Nephron progenitor cell (in vitro differentiated cells): ENCODE measurements at regions not wholly inside any gene's neighbourhood (a gene's known extent, or its start where the extent isn't known, plus 50 kb on each side); places are given as distances from the start of the nearest gene placed in this dataset.

Experiments
- DNase-seq: peaks from one replicate; pipeline ENCODE4 v3.0.0; 2021
- H3K27ac Mint-ChIP-seq: 2 replicates; pipeline ENCODE4 v1.8.0; 2021; ENCODE audit warnings: mild to moderate bottlenecking, moderate library complexity, mixed read lengths
- H3K27me3 Mint-ChIP-seq: 2 replicates; pipeline ENCODE4 v1.8.0; 2021; ENCODE audit warnings: mild to moderate bottlenecking, low read depth, mixed read lengths; ENCODE audit not compliant: poor library complexity
- H3K36me3 Mint-ChIP-seq: 2 replicates; pipeline ENCODE4 v1.8.0; 2021; ENCODE audit warnings: low read depth, mixed read lengths
- H3K4me1 Mint-ChIP-seq: 2 replicates; pipeline ENCODE4 v1.8.0; 2021; ENCODE audit warnings: mixed read lengths
- H3K4me3 Mint-ChIP-seq: 2 replicates; pipeline ENCODE4 v1.8.0; 2021; ENCODE audit warnings: mild to moderate bottlenecking, moderate library complexity, mixed read lengths
- H3K9me3 Mint-ChIP-seq: 2 replicates; pipeline ENCODE4 v1.8.0; 2021; ENCODE audit warnings: mild to moderate bottlenecking, moderate library complexity, mixed read lengths
- TF ChIP-seq, protein P1 (sequence below): fragments of 200-600 bp; sonication (generic); IDR thresholded peaks from 2 replicates; pipeline ENCODE4 v1.5.0; 2021; ENCODE audit warnings: antibody characterized with exemption

DNA sequence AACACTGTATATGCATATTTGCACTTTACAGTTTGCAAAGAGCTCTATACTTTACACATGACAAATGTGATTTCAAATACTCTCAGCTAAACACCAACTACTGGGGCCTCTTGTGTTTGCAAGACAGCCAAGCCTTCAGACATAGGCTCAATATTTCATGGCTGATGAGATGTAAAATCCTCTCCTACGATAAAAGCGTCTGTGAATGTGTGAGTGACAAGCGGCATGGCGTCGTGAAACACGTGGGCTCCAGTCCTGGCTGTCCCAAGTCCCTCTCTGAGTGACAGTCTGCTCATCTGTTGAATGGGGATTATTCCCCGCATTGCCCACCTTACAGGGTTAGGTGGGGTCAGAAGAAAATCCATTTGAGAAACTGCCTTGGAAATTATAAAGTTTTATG is 489.8 kb downstream of the RNF144A start:
- no peak for DNase-seq
- no peak overlapping the region for H3K4me3 Mint-ChIP-seq
- no peak overlapping the region for H3K27ac Mint-ChIP-seq
- no peaks in the 10 kb centered on the region for H3K36me3 Mint-ChIP-seq
- H3K9me3 Mint-ChIP-seq, result no peaks in the 10 kb centered on the region
- peaks cover 12% of the 10 kb centered on the region for H3K4me1 Mint-ChIP-seq
- TF ChIP-seq, protein P1, sequence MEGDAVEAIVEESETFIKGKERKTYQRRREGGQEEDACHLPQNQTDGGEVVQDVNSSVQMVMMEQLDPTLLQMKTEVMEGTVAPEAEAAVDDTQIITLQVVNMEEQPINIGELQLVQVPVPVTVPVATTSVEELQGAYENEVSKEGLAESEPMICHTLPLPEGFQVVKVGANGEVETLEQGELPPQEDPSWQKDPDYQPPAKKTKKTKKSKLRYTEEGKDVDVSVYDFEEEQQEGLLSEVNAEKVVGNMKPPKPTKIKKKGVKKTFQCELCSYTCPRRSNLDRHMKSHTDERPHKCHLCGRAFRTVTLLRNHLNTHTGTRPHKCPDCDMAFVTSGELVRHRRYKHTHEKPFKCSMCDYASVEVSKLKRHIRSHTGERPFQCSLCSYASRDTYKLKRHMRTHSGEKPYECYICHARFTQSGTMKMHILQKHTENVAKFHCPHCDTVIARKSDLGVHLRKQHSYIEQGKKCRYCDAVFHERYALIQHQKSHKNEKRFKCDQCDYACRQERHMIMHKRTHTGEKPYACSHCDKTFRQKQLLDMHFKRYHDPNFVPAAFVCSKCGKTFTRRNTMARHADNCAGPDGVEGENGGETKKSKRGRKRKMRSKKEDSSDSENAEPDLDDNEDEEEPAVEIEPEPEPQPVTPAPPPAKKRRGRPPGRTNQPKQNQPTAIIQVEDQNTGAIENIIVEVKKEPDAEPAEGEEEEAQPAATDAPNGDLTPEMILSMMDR, result no peak
- H3K27me3 Mint-ChIP-seq, result peaks cover 12% of the 10 kb centered on the region

- Mint-ChIP-seq H3K4me1 (peaks cover 12% of the 10 kb centered on the region), H3K4me3 (no peak overlapping the region), H3K36me3 (no peaks in the 10 kb centered on the region), H3K27ac (no peak overlapping the region), H3K27me3 (peaks cover 8% of the 10 kb centered on the region), H3K9me3 (no peaks in the 10 kb centered on the region)
- TF ChIP-seq, protein P1, result no peak
- no peak for DNase-seq
These were observed 490.9 kb downstream of the RNF144A start for GRCh38 chr2:7407906-7408680.

DNA sequence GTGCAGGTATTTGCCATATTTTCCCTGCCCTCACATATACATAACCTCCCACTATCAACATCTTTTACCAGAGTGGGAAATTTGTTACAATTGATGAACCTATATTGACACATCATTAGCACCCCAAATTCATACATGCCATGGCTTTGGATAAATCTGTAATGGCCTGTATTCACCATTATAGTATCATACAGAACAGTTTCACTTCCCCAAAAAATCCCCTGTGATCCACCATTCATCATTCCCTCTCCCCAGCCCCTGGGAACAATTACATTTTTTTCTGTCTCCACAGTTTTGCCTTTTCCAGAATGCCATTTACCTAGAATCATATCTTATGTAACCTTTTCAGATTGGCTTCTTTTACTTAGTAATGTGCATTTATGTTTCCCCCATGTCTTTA is 494.5 kb downstream of the RNF144A start:
- H3K36me3 Mint-ChIP-seq, result no peaks in the 10 kb centered on the region
- no peak overlapping the region for H3K27ac Mint-ChIP-seq
- peaks cover 3% of the 10 kb centered on the region for H3K4me1 Mint-ChIP-seq
- no peak for DNase-seq
- H3K4me3 Mint-ChIP-seq, result no peak overlapping the region
- peaks cover 7% of the 10 kb centered on the region for H3K27me3 Mint-ChIP-seq
- TF ChIP-seq, protein P1, result no peak
- H3K9me3 Mint-ChIP-seq, result peaks cover 3% of the 10 kb centered on the region

DNA sequence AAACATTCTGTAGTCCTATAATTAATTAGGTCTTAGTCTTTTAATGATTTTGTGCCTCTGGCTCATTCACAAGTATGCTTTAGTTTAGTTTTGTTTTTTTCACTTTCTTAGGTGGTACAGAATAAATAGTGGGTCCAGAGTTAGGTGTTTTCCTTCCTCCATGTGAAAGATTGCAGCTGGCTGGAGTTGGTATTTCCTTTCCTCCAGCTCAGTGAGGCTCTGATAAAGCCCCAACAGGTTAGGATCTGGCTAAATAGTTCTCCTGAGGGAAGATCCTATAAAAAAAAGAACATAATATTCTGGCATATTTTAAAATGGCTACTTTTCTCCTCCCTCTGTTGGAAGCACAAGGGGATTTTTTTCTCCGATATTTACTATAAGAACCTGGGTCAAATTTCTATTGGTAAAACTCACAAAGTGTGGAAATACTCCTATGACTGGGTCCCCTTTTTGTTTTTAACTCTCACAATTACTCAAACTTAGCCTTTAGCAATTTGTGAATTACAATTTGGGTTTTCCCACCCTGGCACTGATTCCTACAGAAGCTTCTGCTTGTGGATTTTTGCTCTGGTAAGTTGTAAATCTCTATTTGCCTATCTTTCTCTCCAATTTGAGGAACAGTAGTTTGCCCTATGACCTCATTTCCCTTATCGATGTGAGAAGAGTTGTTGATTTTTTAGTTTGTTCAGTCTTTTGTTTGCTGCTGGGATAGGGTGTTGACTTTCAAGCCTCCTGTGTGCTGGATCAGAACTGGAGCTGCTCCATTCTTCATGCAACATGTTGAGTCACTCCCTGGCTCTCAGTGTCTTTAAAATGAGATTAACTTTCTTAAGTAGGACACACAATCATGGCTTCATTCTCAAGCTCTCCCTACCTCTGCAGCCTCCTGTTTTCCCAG is 500.9 kb downstream of the RNF144A start:
- Mint-ChIP-seq H3K4me3 (no peak overlapping the region), H3K9me3 (peaks cover 16% of the 10 kb centered on the region), H3K4me1 (no peaks in the 10 kb centered on the region), H3K27ac (no peak overlapping the region), H3K27me3 (peaks cover 3% of the 10 kb centered on the region), H3K36me3 (no peaks in the 10 kb centered on the region)
- TF ChIP-seq, protein P1, result no peak
- DNase-seq, result no peak

GRCh38 chr2:7419186-7419585 is 502.0 kb downstream of the RNF144A start:
- TF ChIP-seq, protein P1, result no peak
- H3K9me3 Mint-ChIP-seq, result peaks cover 13% of the 10 kb centered on the region
- peaks cover 3% of the 10 kb centered on the region for H3K27me3 Mint-ChIP-seq
- no peak overlapping the region for H3K4me3 Mint-ChIP-seq
- DNase-seq, result no peak
- no peaks in the 10 kb centered on the region for H3K4me1 Mint-ChIP-seq
- H3K36me3 Mint-ChIP-seq, result no peaks in the 10 kb centered on the region
- H3K27ac Mint-ChIP-seq, result no peak overlapping the region
